ENCODE measurements at regions not wholly inside any gene's neighbourhood (a gene's known extent, or its start where the extent isn't known, plus 50 kb on each side); places are given as distances from the start of the nearest gene placed in this dataset.

DNA sequence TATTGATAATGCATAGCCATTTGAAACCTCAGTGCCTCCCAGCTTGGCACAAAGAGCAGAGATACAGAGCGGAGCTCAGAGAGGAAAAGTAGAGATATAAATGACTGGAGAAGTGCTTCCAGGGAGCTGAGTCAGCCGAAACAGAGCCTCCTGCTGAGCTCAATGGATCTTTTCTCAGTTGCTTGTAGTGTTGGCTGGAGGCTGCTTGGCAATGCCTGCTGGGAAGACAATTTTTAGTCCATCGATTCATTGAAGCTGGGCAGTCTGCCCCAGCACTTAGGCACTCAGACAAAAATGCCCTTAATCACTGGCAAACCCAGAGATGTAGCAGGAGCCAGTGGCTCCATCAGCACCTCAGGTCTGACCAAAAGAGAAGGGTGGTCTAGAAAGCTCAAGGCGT is 81.3 kb upstream of the SETBP1 start:
- TF ChIP-seq, protein P1, sequence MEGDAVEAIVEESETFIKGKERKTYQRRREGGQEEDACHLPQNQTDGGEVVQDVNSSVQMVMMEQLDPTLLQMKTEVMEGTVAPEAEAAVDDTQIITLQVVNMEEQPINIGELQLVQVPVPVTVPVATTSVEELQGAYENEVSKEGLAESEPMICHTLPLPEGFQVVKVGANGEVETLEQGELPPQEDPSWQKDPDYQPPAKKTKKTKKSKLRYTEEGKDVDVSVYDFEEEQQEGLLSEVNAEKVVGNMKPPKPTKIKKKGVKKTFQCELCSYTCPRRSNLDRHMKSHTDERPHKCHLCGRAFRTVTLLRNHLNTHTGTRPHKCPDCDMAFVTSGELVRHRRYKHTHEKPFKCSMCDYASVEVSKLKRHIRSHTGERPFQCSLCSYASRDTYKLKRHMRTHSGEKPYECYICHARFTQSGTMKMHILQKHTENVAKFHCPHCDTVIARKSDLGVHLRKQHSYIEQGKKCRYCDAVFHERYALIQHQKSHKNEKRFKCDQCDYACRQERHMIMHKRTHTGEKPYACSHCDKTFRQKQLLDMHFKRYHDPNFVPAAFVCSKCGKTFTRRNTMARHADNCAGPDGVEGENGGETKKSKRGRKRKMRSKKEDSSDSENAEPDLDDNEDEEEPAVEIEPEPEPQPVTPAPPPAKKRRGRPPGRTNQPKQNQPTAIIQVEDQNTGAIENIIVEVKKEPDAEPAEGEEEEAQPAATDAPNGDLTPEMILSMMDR (conservative IDR thresholded peaks at IDR 0.05 in 1 of 2, IDR thresholded peaks at IDR 0.05 in 1 of 2; ENCODE audit: low read depth in 1 of 2, low read length in 2 of 2), result no peak
- no peak for TF ChIP-seq EZH2 (IDR thresholded peaks at IDR 0.05; ENCODE audit: low read length, missing control alignments)
